Smooth muscle cell (in vitro differentiated cells): ENCODE measurements at regions not wholly inside any gene's neighbourhood (a gene's known extent, or its start where the extent isn't known, plus 50 kb on each side); places are given as distances from the start of the nearest gene placed in this dataset.

Source experiments
- DNase-seq: peaks from one replicate; lab custom pipeline; 2025; ENCODE audit not compliant: unreplicated experiment; lab: John Stamatoyannopoulos, UW
- H2AFZ ChIP-seq: fragments of 200-600 bp; sonication (generic); 2 replicates; pipeline ENCODE4 v1.6.0; 2016; ENCODE audit warnings: antibody characterized with exemption, low read depth, mild to moderate bottlenecking
- H3F3A ChIP-seq: fragments of 200-600 bp; sonication (generic); 2 replicates; pipeline ENCODE4 v1.6.0; 2017; ENCODE audit warnings: antibody characterized with exemption, low read depth
- H3K27ac ChIP-seq: fragments of 200-600 bp; sonication (generic); 2 replicates; pipeline ENCODE4 v1.5.1; 2016; ENCODE audit warnings: low read depth, mild to moderate bottlenecking
- H3K27me3 ChIP-seq: fragments of 200-600 bp; sonication (generic); 2 replicates; pipeline ENCODE4 v1.6.1; 2016; ENCODE audit warnings: low read depth, mild to moderate bottlenecking
- H3K36me3 ChIP-seq: fragments of 200-600 bp; sonication (generic); 2 replicates; pipeline ENCODE4 v1.5.1; 2016; ENCODE audit warnings: low read depth
- H3K4me1 ChIP-seq: fragments of 200-600 bp; sonication (generic); 2 replicates; pipeline ENCODE4 v1.5.1; 2016; ENCODE audit warnings: low read depth
- H3K4me2 ChIP-seq: fragments of 200-600 bp; sonication (generic); 2 replicates; pipeline ENCODE4 v1.6.0; 2016; ENCODE audit warnings: mild to moderate bottlenecking
- H3K4me3 ChIP-seq: fragments of 200-600 bp; sonication (generic); 2 replicates; pipeline ENCODE4 v1.5.1; 2016; ENCODE audit warnings: mild to moderate bottlenecking
- H3K79me2 ChIP-seq: fragments of 200-600 bp; sonication (generic); 2 replicates; pipeline ENCODE4 v1.6.0; 2016; ENCODE audit warnings: low read depth, mild to moderate bottlenecking
- H3K9ac ChIP-seq: fragments of 200-600 bp; sonication (generic); 2 replicates; pipeline ENCODE4 v1.6.0; 2016; ENCODE audit warnings: low read depth
- H3K9me3 ChIP-seq: fragments of 200-600 bp; sonication (generic); replicated peaks from 2 replicates; pipeline ENCODE4 v1.5.1; 2016; ENCODE audit warnings: low read depth
- H4K20me1 ChIP-seq: fragments of 200-600 bp; sonication (generic); 2 replicates; pipeline ENCODE4 v1.6.0; 2016; ENCODE audit warnings: low read depth
- CTCF ChIP-seq: fragments of 200-600 bp; sonication (generic); IDR thresholded peaks from 2 replicates; pipeline ENCODE4 v1.5.1; 2017; ENCODE audit warnings: borderline replicate concordance, mild to moderate bottlenecking, antibody characterized with exemption; ENCODE audit not compliant: insufficient read depth, poor library complexity, severe bottlenecking
- WGBS: methylation state at CpG from one replicate; pipeline ENCODE4 v1.1.7; 2016; ENCODE audit warnings: low lambda C conversion rate; 5-methylcytosine and 5-hydroxymethylcytosine counted together

GRCh38 chr2:21393173-21393572 is 269.4 kb downstream of the TDRD15 start:
- Histone ChIP-seq H3K4me3 (no peak overlapping the region), H3K36me3 (no peaks in the 10 kb centered on the region), H3K27ac (no peak overlapping the region), H4K20me1 (no peaks in the 10 kb centered on the region), H3K4me2 (no peak overlapping the region), H3F3A (no peaks in the 10 kb centered on the region), H3K27me3 (no peaks in the 10 kb centered on the region), H3K79me2 (no peaks in the 10 kb centered on the region), H3K9me3 (no peaks in the 10 kb centered on the region), H3K9ac (no peak overlapping the region), H3K4me1 (no peaks in the 10 kb centered on the region), H2AFZ (no peak overlapping the region)
- TF ChIP-seq CTCF: no peak
- 48% methylated on average over 5 of the region's 5 CpGs for WGBS
- no peak for DNase-seq

- no peaks in the 10 kb centered on the region for H3K36me3 ChIP-seq
- no peaks in the 10 kb centered on the region for H3K4me1 ChIP-seq
- H3K4me2 ChIP-seq: no peak overlapping the region
- no peak overlapping the region for H3K9ac ChIP-seq
- no peaks in the 10 kb centered on the region for H3F3A ChIP-seq
- no peaks in the 10 kb centered on the region for H3K27me3 ChIP-seq
- H4K20me1 ChIP-seq: no peaks in the 10 kb centered on the region
- no peak for DNase-seq
- no peak for TF ChIP-seq CTCF
- WGBS: 87% methylated on average over 4 of the region's 4 CpGs
- no peaks in the 10 kb centered on the region for H3K9me3 ChIP-seq
- H2AFZ ChIP-seq: no peak overlapping the region
- no peak overlapping the region for H3K27ac ChIP-seq
- H3K79me2 ChIP-seq: no peaks in the 10 kb centered on the region
- no peak overlapping the region for H3K4me3 ChIP-seq
These were observed 271.6 kb downstream of the TDRD15 start for GRCh38 chr2:21395366-21395765.

GRCh38 chr2:21396252-21396651 is 272.5 kb downstream of the TDRD15 start:
- no peaks in the 10 kb centered on the region for H3K27me3 ChIP-seq
- H3K79me2 ChIP-seq: no peaks in the 10 kb centered on the region
- no peak overlapping the region for H3K4me2 ChIP-seq
- H3K27ac ChIP-seq: no peak overlapping the region
- 93% methylated on average over 2 of the region's 2 CpGs for WGBS
- no peaks in the 10 kb centered on the region for H3F3A ChIP-seq
- H3K4me1 ChIP-seq: no peaks in the 10 kb centered on the region
- H3K36me3 ChIP-seq: no peaks in the 10 kb centered on the region
- no peaks in the 10 kb centered on the region for H4K20me1 ChIP-seq
- DNase-seq: no peak
- H3K9me3 ChIP-seq: no peaks in the 10 kb centered on the region
- TF ChIP-seq CTCF: no peak
- no peak overlapping the region for H3K9ac ChIP-seq
- no peak overlapping the region for H2AFZ ChIP-seq
- H3K4me3 ChIP-seq: no peak overlapping the region

GRCh38 chr2:21401022-21401698 is 277.4 kb downstream of the TDRD15 start:
- H4K20me1 ChIP-seq: no peaks in the 10 kb centered on the region
- H3K4me3 ChIP-seq: no peak overlapping the region
- no peak overlapping the region for H3K4me2 ChIP-seq
- H3K79me2 ChIP-seq: no peaks in the 10 kb centered on the region
- H3K4me1 ChIP-seq: no peaks in the 10 kb centered on the region
- no peak overlapping the region for H2AFZ ChIP-seq
- no peaks in the 10 kb centered on the region for H3K36me3 ChIP-seq
- DNase-seq: no peak
- no peak overlapping the region for H3K9ac ChIP-seq
- WGBS: 95% methylated on average over 4 of the region's 4 CpGs
- no peaks in the 10 kb centered on the region for H3K27me3 ChIP-seq
- H3K9me3 ChIP-seq: no peaks in the 10 kb centered on the region
- no peak for TF ChIP-seq CTCF
- no peak overlapping the region for H3K27ac ChIP-seq
- H3F3A ChIP-seq: no peaks in the 10 kb centered on the region
